ENCODE measurements at regions not wholly inside any gene's neighbourhood (a gene's known extent, or its start where the extent isn't known, plus 50 kb on each side); places are given as distances from the start of the nearest gene placed in this dataset.

DNA sequence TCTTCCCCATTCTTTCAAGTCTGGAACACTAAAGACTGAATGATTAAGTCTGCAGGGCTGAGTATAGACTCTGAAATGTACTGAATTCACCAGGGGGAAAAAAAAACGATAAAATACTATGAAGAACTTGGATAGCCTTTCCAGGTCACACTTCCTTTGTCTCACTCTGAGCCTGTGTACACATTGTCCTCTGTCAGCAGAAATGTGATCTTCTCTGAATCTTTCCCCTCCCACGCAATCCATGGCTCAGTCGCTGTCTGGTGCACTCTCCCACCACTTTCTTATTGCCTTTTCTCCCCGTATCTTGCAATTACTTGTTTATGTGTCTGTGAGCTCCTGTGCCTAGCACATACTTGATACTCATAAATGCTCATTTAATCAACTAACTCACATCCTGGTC, 212.6 kb upstream of the RSPO3 start:
- DNase-seq (ENCODE audit: low read depth) = no peak
- in situ Hi-C loops (cut with HindIII; ENCODE audit: low pct_unique_long_range_greater_than_20kb, low sequenced_read_pairs) = no loop called here

GRCh38 chr6:126907312-126907711, 211.2 kb upstream of the RSPO3 start:
- in situ Hi-C loops (cut with HindIII; ENCODE audit: low pct_unique_long_range_greater_than_20kb, low sequenced_read_pairs) = no loop called here
- no peak for DNase-seq (ENCODE audit: low read depth)

GRCh38 chr6:126907996-126908395, 210.5 kb upstream of the RSPO3 start:
- DNase-seq (ENCODE audit: low read depth) = no peak

DNA sequence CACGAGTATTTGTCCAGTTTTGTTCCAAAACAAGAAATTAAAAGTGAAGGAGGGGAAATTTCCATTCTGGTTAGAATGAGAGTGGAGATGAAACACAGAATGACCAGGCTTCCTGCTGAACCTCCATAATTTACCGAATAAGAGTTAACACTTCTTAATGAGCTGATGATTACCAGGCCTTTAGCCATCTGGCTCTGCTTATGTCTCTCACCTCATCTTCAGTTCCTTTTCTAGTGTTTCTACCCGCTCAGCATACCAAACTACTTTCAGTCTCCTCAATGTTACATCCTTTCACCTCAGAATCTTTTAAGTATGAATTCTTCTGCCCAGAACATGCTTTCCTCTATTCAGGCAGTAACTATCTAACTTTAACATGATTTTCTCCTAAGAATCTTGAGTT, 209.0 kb upstream of the RSPO3 start:
- DNase-seq (ENCODE audit: low read depth) = no peak
- in situ Hi-C loops (cut with HindIII; ENCODE audit: low pct_unique_long_range_greater_than_20kb, low sequenced_read_pairs) = no loop called here

More at GRCh38 chr6:126907996-126908395, 210.5 kb upstream of the RSPO3 start:
- in situ Hi-C loops (cut with HindIII; ENCODE audit: low pct_unique_long_range_greater_than_20kb, low sequenced_read_pairs) = no loop called here

- in situ Hi-C loops (cut with HindIII; ENCODE audit: low pct_unique_long_range_greater_than_20kb, low sequenced_read_pairs) = no loop called here
- no peak for DNase-seq (ENCODE audit: low read depth)
Observed at GRCh38 chr6:126913651-126914050, 204.8 kb upstream of the RSPO3 start.

GRCh38 chr6:126914172-126914571, 204.3 kb upstream of the RSPO3 start:
- in situ Hi-C loops (cut with HindIII; ENCODE audit: low pct_unique_long_range_greater_than_20kb, low sequenced_read_pairs) = no loop called here
- peak; percentile 21 for DNase-seq (ENCODE audit: low read depth)

DNA sequence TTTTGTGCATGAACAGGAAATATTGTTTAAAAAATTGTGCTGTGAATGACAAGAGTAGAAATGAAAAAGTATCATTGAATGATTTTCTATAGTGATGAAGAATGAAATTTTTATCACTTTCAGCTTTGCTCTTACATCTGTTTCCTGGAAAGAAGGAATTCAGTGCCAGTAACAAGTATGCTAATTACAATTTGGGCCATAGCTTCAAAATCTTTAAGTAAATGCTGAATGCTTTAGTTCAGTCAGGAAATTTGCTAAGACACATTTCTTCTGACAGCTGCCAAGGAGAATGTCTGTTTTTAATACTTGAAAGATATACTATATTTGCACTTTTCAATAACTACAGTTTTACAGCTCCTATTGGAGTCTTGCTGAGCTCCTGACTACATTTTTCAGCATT, 203.7 kb upstream of the RSPO3 start:
- no peak for DNase-seq (ENCODE audit: low read depth)
- in situ Hi-C loops (cut with HindIII; ENCODE audit: low pct_unique_long_range_greater_than_20kb, low sequenced_read_pairs) = no loop called here

DNA sequence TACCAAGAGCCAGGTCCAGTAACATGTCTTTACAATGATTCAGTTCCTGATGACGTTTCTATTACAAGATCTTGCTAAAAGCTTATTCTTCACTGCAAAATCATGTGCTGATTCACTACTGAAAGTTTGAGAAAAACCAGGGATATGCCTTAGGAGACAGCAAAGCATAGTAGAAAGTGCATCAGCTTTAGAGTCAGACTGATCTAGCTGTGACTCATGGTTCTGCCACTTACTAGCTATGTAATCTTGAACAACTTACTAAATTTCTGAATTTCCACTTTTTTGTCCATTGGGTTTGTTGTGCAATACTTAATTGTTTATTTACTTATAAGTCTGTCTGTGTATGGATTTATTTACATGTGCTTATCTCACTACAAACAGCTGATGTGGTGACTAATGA, 198.5 kb upstream of the RSPO3 start:
- in situ Hi-C loops (cut with HindIII; ENCODE audit: low pct_unique_long_range_greater_than_20kb, low sequenced_read_pairs) = no loop called here
- DNase-seq (ENCODE audit: low read depth) = peak; percentile 12

GRCh38 chr6:126923807-126924206, 194.7 kb upstream of the RSPO3 start:
- in situ Hi-C loops (cut with HindIII; ENCODE audit: low pct_unique_long_range_greater_than_20kb, low sequenced_read_pairs) = no loop called here
- DNase-seq (ENCODE audit: low read depth) = no peak

- in situ Hi-C loops (cut with HindIII; ENCODE audit: low pct_unique_long_range_greater_than_20kb, low sequenced_read_pairs) = no loop called here
- no peak for DNase-seq (ENCODE audit: low read depth)
Observed at GRCh38 chr6:126926926-126927325, 191.5 kb upstream of the RSPO3 start.

DNA sequence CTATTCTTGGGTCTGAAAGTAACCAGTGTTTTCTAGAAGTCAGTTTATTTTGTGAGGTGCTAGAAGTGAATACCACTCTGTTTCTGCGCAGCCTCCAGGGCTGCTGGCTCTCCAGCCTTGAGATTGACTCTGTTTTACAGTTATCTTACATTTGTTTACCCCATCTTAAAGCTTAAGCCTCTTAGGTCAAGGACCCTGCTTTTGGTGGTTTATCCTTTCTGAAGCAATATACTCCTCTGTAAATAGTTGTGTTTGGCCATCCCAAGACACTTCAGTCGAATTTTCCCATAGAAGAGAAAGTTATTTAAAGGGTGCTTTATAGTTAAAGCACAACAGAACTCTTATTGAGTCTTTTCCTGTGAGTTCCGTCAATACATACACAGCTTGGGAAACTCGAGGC, 190.6 kb upstream of the RSPO3 start:
- no peak for DNase-seq (ENCODE audit: low read depth)
- in situ Hi-C loops (cut with HindIII; ENCODE audit: low pct_unique_long_range_greater_than_20kb, low sequenced_read_pairs) = no loop called here

GRCh38 chr6:126937426-126937825, 181.0 kb upstream of the RSPO3 start:
- peak; percentile 23 for DNase-seq (ENCODE audit: low read depth)
- in situ Hi-C loops (cut with HindIII; ENCODE audit: low pct_unique_long_range_greater_than_20kb, low sequenced_read_pairs) = no loop called here

- no peak for DNase-seq (ENCODE audit: low read depth)
- in situ Hi-C loops (cut with HindIII; ENCODE audit: low pct_unique_long_range_greater_than_20kb, low sequenced_read_pairs) = no loop called here
Observed at GRCh38 chr6:126939784-126940183, 178.7 kb upstream of the RSPO3 start.

DNA sequence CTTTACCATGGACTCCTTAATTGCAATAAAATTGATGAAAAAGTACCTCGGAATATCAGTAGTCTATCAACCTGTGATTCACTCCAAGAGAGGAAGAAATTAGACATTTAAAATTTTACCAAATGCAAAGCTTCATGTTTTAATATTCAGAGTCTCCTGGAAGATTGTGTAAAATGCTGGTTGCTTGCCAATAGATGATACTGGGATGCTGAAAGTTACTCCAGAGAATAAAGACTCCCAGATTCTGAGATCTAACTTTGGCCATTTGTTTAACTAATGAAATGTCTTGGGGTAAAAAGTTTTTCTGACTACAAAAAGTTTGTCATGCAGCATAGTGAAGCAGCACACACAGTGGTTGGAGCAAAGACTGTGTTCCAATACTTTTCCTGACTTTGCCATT, 176.7 kb upstream of the RSPO3 start:
- in situ Hi-C loops (cut with HindIII; ENCODE audit: low pct_unique_long_range_greater_than_20kb, low sequenced_read_pairs) = no loop called here
- DNase-seq (ENCODE audit: low read depth) = no peak

- in situ Hi-C loops (cut with HindIII; ENCODE audit: low pct_unique_long_range_greater_than_20kb, low sequenced_read_pairs) = no loop called here
Observed at GRCh38 chr6:126944512-126944911, 174.0 kb upstream of the RSPO3 start.

GRCh38 chr6:126945150-126945685, 173.3 kb upstream of the RSPO3 start:
- in situ Hi-C loops (cut with HindIII; ENCODE audit: low pct_unique_long_range_greater_than_20kb, low sequenced_read_pairs) = no loop called here
- no peak for DNase-seq (ENCODE audit: low read depth)

More at GRCh38 chr6:126944512-126944911, 174.0 kb upstream of the RSPO3 start:
- no peak for DNase-seq (ENCODE audit: low read depth)

- in situ Hi-C loops (cut with HindIII; ENCODE audit: low pct_unique_long_range_greater_than_20kb, low sequenced_read_pairs) = no loop called here
- DNase-seq (ENCODE audit: low read depth) = no peak
Observed at GRCh38 chr6:126945812-126946360, 172.6 kb upstream of the RSPO3 start.

- in situ Hi-C loops (cut with HindIII; ENCODE audit: low pct_unique_long_range_greater_than_20kb, low sequenced_read_pairs) = no loop called here
- DNase-seq (ENCODE audit: low read depth) = no peak
Observed at GRCh38 chr6:126947070-126947469, 171.4 kb upstream of the RSPO3 start.

- DNase-seq (ENCODE audit: low read depth) = no peak
- in situ Hi-C loops (cut with HindIII; ENCODE audit: low pct_unique_long_range_greater_than_20kb, low sequenced_read_pairs) = no loop called here
Observed at GRCh38 chr6:126949786-126950185, 168.7 kb upstream of the RSPO3 start.

DNA sequence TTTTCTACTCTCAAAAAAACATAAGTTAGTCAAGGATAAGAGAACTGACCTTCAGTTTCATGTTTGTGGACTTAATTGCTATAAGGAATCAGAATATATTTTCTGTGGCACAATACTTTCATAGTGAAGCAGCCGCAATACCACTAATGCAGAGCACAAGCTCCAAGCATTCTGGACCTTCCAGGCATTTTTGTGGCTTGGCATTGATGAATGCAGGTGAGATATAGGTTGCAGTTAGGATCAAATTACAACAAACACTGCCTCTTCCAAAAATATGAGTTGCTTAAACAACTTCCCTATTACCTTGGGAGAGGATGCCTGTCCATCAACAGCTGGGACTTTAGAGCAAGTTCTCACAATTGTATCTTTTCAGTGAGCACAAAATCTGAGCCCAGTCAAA, 162.8 kb upstream of the RSPO3 start:
- in situ Hi-C loops (cut with HindIII; ENCODE audit: low pct_unique_long_range_greater_than_20kb, low sequenced_read_pairs) = no loop called here
- no peak for DNase-seq (ENCODE audit: low read depth)

All from Caki2 (cell line).